ENCODE measurements at regions not wholly inside any gene's neighbourhood (a gene's known extent, or its start where the extent isn't known, plus 50 kb on each side); places are given as distances from the start of the nearest gene placed in this dataset.

- TF ChIP-seq, protein P1, sequence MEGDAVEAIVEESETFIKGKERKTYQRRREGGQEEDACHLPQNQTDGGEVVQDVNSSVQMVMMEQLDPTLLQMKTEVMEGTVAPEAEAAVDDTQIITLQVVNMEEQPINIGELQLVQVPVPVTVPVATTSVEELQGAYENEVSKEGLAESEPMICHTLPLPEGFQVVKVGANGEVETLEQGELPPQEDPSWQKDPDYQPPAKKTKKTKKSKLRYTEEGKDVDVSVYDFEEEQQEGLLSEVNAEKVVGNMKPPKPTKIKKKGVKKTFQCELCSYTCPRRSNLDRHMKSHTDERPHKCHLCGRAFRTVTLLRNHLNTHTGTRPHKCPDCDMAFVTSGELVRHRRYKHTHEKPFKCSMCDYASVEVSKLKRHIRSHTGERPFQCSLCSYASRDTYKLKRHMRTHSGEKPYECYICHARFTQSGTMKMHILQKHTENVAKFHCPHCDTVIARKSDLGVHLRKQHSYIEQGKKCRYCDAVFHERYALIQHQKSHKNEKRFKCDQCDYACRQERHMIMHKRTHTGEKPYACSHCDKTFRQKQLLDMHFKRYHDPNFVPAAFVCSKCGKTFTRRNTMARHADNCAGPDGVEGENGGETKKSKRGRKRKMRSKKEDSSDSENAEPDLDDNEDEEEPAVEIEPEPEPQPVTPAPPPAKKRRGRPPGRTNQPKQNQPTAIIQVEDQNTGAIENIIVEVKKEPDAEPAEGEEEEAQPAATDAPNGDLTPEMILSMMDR (conservative IDR thresholded peaks at IDR 0.05 in 1 of 2, IDR thresholded peaks at IDR 0.05 in 1 of 2; ENCODE audit: extremely low read depth in 1 of 2, insufficient read depth in 1 of 2, low read depth in 1 of 2, low read length in 2 of 2) = no peak
- no peak for TF ChIP-seq EZH2 (IDR thresholded peaks at IDR 0.05; ENCODE audit: borderline replicate concordance, low read length)
These were observed 535.4 kb downstream of the RPS29 start for GRCh38 chr14:49050822-49051221.

All from mammary epithelial cell (primary cell).